ENCODE measurements at regions not wholly inside any gene's neighbourhood (a gene's known extent, or its start where the extent isn't known, plus 50 kb on each side); places are given as distances from the start of the nearest gene placed in this dataset.

DNA sequence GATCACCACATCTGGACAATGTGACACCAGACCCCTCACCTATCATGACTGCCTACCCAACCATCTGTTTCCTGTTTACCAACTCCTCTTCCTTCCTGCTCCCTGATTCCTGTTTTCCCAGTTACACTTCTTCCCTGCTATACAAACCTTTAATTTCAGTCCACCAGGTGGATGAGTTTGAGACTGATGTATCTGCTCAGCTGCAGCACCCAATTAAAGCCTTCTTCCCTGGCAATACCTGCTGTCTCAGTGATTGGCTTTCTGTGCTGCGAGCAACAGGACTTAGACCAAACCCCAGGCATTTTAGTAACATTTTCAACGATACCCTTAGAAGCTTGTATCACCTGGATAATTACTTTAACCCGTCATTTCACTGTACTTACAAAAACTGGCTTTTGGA lies 968.2 kb upstream of the NR2F2 start:
- ATAC-seq = no peak
- no peak overlapping the region for H3K4me3 Mint-ChIP-seq
- TF ChIP-seq ZNF114 (CRISPR knock-in tag; IDR thresholded peaks at IDR 0.05) (no peak), ZNF331 (CRISPR knock-in tag; IDR thresholded peaks at IDR 0.05; ENCODE audit: low read depth) (no peak), STAT1 (IDR thresholded peaks at IDR 0.05; ENCODE audit: unreplicated experiment) (no peak), CREB1 (CRISPR knock-in tag; IDR thresholded peaks at IDR 0.05; ENCODE audit: low read depth) (no peak), NANOG (IDR thresholded peaks at IDR 0.05; ENCODE audit: borderline replicate concordance) (no peak), JUNB (IDR thresholded peaks at IDR 0.05; ENCODE audit: unreplicated experiment) (no peak), POLR2AphosphoS5 (IDR thresholded peaks at IDR 0.05; ENCODE audit: low read depth) (no peak), EZH2 (IDR thresholded peaks at IDR 0.05; ENCODE audit: low read depth, unreplicated experiment) (no peak)
- TF ChIP-seq, protein P1, sequence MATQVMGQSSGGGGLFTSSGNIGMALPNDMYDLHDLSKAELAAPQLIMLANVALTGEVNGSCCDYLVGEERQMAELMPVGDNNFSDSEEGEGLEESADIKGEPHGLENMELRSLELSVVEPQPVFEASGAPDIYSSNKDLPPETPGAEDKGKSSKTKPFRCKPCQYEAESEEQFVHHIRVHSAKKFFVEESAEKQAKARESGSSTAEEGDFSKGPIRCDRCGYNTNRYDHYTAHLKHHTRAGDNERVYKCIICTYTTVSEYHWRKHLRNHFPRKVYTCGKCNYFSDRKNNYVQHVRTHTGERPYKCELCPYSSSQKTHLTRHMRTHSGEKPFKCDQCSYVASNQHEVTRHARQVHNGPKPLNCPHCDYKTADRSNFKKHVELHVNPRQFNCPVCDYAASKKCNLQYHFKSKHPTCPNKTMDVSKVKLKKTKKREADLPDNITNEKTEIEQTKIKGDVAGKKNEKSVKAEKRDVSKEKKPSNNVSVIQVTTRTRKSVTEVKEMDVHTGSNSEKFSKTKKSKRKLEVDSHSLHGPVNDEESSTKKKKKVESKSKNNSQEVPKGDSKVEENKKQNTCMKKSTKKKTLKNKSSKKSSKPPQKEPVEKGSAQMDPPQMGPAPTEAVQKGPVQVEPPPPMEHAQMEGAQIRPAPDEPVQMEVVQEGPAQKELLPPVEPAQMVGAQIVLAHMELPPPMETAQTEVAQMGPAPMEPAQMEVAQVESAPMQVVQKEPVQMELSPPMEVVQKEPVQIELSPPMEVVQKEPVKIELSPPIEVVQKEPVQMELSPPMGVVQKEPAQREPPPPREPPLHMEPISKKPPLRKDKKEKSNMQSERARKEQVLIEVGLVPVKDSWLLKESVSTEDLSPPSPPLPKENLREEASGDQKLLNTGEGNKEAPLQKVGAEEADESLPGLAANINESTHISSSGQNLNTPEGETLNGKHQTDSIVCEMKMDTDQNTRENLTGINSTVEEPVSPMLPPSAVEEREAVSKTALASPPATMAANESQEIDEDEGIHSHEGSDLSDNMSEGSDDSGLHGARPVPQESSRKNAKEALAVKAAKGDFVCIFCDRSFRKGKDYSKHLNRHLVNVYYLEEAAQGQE (IDR thresholded peaks at IDR 0.05; ENCODE audit: unreplicated experiment) = no peak
- TF ChIP-seq, protein P2, sequence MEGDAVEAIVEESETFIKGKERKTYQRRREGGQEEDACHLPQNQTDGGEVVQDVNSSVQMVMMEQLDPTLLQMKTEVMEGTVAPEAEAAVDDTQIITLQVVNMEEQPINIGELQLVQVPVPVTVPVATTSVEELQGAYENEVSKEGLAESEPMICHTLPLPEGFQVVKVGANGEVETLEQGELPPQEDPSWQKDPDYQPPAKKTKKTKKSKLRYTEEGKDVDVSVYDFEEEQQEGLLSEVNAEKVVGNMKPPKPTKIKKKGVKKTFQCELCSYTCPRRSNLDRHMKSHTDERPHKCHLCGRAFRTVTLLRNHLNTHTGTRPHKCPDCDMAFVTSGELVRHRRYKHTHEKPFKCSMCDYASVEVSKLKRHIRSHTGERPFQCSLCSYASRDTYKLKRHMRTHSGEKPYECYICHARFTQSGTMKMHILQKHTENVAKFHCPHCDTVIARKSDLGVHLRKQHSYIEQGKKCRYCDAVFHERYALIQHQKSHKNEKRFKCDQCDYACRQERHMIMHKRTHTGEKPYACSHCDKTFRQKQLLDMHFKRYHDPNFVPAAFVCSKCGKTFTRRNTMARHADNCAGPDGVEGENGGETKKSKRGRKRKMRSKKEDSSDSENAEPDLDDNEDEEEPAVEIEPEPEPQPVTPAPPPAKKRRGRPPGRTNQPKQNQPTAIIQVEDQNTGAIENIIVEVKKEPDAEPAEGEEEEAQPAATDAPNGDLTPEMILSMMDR (conservative IDR thresholded peaks at IDR 0.05; ENCODE audit: low read depth in 2 of 2) = no peak
- TF ChIP-seq, protein P3, sequence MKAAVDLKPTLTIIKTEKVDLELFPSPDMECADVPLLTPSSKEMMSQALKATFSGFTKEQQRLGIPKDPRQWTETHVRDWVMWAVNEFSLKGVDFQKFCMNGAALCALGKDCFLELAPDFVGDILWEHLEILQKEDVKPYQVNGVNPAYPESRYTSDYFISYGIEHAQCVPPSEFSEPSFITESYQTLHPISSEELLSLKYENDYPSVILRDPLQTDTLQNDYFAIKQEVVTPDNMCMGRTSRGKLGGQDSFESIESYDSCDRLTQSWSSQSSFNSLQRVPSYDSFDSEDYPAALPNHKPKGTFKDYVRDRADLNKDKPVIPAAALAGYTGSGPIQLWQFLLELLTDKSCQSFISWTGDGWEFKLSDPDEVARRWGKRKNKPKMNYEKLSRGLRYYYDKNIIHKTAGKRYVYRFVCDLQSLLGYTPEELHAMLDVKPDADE (IDR thresholded peaks at IDR 0.05) = no peak
- Histone ChIP-seq H3K27ac (ENCODE audit: low read depth) (no peak overlapping the region), H3K9me2 (ENCODE audit: insufficient read depth) (no peaks in the 10 kb centered on the region), H3K79me2 (replicated peaks; ENCODE audit: insufficient read depth) (no peaks in the 10 kb centered on the region), H3K4me2 (no peak overlapping the region), H2AFZ (no peak overlapping the region), H3K4me1 (ENCODE audit: insufficient read depth) (no peaks in the 10 kb centered on the region), H4K20me1 (replicated peaks; ENCODE audit: insufficient read depth) (no peaks in the 10 kb centered on the region), H3K4me3 (no peak overlapping the region), H3K36me3 (ENCODE audit: insufficient read depth) (0 out of 2 replicates have a peak, but pooled peaks cover 4% of the 10 kb centered on the region), H3K27me3 (ENCODE audit: insufficient read depth) (no peaks in the 10 kb centered on the region), H3F3A (replicated peaks; ENCODE audit: low read depth) (no peaks in the 10 kb centered on the region)
- peaks cover 10% of the 10 kb centered on the region; the same call in 2 of the 3 replicates for H3K4me1 Mint-ChIP-seq
- H3K27me3 Mint-ChIP-seq (ENCODE audit: insufficient read depth, low read depth, poor library complexity) = no peaks in the 10 kb centered on the region
- H3K27ac Mint-ChIP-seq = no peak overlapping the region
- no peak for DNase-seq (ENCODE audit: low spot score)
- H3K9me3 Mint-ChIP-seq = peaks cover 5% of the 10 kb centered on the region
- peaks cover 3% of the 10 kb centered on the region; the same call in 2 of the 3 replicates for H3K36me3 Mint-ChIP-seq (ENCODE audit: low read depth)
